Thyroid gland (tissue), 4 donors: ENCODE measurements at regions not wholly inside any gene's neighbourhood (a gene's known extent, or its start where the extent isn't known, plus 50 kb on each side); places are given as distances from the start of the nearest gene placed in this dataset.

Source experiments
- DNase-seq, 2 donors: peaks; one replicate each; pipeline ENCODE4 v3.0.0-alpha.2; 2019
- H3K27ac ChIP-seq, 3 donors: fragments of 200-600 bp; sonication (generic); 1 replicate in 2 of 3; 2 replicates in 1 of 3; pipeline ENCODE4 v1.5.1; 2016 to 2019; ENCODE audit warnings: mild to moderate bottlenecking in 1 of 3, moderate library complexity in 1 of 3
- H3K27me3 ChIP-seq: fragments of 200-600 bp; sonication (generic); one replicate; pipeline ENCODE4 v1.5.1; 2019
- H3K36me3 ChIP-seq, 2 donors: fragments of 200-600 bp; sonication (generic); one replicate each; pipeline ENCODE4 v1.5.1; 2016 to 2019
- H3K4me1 ChIP-seq, 2 donors: fragments of 200-600 bp; sonication (generic); one replicate each; pipeline ENCODE4 v1.5.1; 2017 to 2019
- H3K4me3 ChIP-seq, 3 donors: fragments of 200-600 bp; sonication (generic); replicated peaks in 1 of 3; 1 replicate in 2 of 3; 2 replicates in 1 of 3; pipeline ENCODE4 v1.5.1; 2016; ENCODE audit warnings: mild to moderate bottlenecking in 1 of 3
- H3K9me3 ChIP-seq: fragments of 200-600 bp; sonication (generic); one replicate; pipeline ENCODE4 v1.5.1; 2017
- POLR2A ChIP-seq, 2 donors: fragments of 450-650 bp; IDR thresholded peaks; one replicate each; pipeline ENCODE4 v1.6.1; 2017; ENCODE audit warnings: antibody characterized with exemption in 2 of 2, mild to moderate bottlenecking in 2 of 2, moderate library complexity in 1 of 2
- WGBS, 2 donors: methylation state at CpG; one replicate each; pipeline ENCODE4 v1.1.5; 2017; 5-methylcytosine and 5-hydroxymethylcytosine counted together
- intact Hi-C: fragments of 100-400 bp; cut with DNase I; formaldehyde crosslinking; loops from one replicate; pipeline ENCODE4 v1.15.1; 2023
- TF ChIP-seq, protein P1 (sequence below), 6 experiments: fragments of 200-600 bp in 3 of 6; fragments of 450-650 bp in 3 of 6; sonication (generic) in 3 of 6; IDR thresholded peaks; one replicate each; pipeline ENCODE4 v1.5.1; 2016 to 2019; ENCODE audit warnings: antibody characterized with exemption in 6 of 6, mild to moderate bottlenecking in 2 of 6, inconsistent platforms in 1 of 6, moderate library complexity in 1 of 6

DNA sequence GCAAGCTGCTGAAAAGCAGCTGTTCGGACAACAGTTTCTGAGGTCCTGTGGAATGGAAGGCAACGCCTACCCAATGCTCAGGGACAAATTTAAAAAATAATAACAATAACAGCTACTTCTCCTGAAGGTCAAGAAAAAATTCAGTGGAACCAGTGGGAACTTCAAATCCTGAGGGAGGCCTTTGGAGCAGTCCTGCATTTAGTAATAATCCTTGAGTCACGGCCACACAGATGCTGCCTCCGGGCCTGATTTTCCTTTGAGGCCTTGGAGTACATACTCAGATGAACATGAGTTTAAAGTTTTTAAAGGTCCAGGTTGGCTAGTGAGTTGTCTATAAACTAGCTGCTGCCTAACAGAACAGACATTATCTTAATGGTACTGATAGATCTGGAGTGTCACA, 268.0 kb downstream of the MSRB3 start:
- Histone ChIP-seq H3K27ac (no peak overlapping the region), H3K4me3 (no peak overlapping the region), H3K27me3 (no peaks in the 10 kb centered on the region), H3K4me1 (no peaks in the 10 kb centered on the region), H3K9me3 (no peaks in the 10 kb centered on the region), H3K36me3 (no peaks in the 10 kb centered on the region)
- TF ChIP-seq POLR2A (IDR thresholded peaks at IDR 0.05), result no peak
- TF ChIP-seq, protein P1, sequence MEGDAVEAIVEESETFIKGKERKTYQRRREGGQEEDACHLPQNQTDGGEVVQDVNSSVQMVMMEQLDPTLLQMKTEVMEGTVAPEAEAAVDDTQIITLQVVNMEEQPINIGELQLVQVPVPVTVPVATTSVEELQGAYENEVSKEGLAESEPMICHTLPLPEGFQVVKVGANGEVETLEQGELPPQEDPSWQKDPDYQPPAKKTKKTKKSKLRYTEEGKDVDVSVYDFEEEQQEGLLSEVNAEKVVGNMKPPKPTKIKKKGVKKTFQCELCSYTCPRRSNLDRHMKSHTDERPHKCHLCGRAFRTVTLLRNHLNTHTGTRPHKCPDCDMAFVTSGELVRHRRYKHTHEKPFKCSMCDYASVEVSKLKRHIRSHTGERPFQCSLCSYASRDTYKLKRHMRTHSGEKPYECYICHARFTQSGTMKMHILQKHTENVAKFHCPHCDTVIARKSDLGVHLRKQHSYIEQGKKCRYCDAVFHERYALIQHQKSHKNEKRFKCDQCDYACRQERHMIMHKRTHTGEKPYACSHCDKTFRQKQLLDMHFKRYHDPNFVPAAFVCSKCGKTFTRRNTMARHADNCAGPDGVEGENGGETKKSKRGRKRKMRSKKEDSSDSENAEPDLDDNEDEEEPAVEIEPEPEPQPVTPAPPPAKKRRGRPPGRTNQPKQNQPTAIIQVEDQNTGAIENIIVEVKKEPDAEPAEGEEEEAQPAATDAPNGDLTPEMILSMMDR (IDR thresholded peaks at IDR 0.05), result no peak
- 83 to 87% methylated on average over 4 of the region's 4 CpGs for WGBS, 2 donors
- intact Hi-C loops, result no loop called here
- DNase-seq, result no peak

DNA sequence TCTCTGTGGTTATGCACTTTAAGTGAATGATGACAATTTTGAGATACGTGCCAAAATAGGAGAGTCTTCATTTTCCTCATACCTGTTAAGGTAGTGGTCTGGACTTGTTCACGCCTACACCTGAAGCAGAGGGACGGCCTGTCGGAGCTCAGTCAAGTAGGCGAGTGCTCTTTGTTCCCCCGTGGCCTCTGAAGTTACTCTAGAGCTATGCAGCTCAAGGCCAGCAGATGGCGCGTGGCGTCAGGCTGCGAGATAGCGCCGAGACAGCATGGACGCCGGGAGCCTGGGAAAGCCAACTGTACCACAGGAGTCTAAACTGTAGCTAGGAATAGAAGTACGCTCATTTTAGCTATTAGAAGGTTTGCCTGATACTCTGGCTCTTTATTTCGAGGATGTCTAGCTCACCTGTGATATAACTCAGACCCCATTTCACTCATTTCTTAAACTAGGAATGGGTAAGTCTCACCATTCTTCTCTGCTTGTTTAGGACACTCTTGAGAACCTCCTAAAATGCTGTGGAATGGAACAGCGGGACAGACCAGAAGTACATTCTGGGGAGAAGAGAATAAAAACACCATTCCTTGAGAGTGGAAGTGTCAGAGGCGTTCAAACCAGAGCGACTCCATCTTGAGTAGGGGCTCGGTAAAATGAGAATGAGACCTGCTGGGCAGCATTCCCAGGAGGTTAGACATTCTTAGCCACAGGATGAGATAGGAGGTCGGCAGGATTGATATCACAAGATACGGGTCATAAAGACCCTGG, 267.4 kb upstream of the HMGA2 start:
- no peaks in the 10 kb centered on the region for H3K27me3 ChIP-seq
- H3K36me3 ChIP-seq, result no peaks in the 10 kb centered on the region
- no peaks in the 10 kb centered on the region for H3K4me1 ChIP-seq
- intact Hi-C loops, result no loop called here
- TF ChIP-seq POLR2A (IDR thresholded peaks at IDR 0.05), result no peak
- TF ChIP-seq, protein P1 (IDR thresholded peaks at IDR 0.05), result peak; percentile 78 to 96 (median 90)
- peak; percentile 87 to 91 for DNase-seq
- H3K9me3 ChIP-seq, result no peaks in the 10 kb centered on the region
- no peak overlapping the region for H3K4me3 ChIP-seq
- 13 to 14% methylated on average over 22 of the region's 22 CpGs for WGBS, 2 donors
- no peak overlapping the region for H3K27ac ChIP-seq

DNA sequence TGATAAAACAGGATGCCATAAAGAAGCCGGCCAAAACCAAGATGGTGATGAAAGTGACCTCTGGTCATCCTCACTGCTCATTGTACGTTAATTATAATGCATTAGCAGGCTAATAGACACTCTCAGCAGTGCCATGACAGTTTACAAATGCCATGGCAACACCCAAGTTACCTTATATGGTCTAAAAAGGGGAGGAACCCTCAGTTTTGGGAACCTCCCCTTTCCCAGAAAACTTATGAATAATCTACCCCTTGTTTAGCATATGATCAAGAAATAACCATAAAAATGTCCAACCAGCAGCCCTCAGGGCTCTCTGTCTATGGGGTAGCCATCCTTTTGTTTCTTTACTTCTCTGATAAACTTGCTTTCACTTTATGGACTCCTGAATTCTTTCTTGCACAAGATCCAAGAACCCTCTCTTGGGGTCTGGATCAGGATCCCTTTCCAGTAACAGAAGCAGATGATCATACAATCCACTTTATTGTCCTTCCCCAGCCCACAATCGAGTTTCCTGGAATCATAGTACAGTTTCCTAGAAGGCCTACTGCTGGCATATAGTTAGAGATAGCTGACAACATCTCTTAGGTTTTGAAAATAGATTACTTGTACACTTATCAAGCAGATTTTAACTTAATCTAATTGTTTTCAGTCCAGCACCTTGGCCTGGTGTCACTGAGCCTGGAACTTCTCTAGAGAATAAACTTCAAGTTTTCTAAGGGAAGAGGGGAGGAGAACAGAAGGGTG, 266.7 kb upstream of the HMGA2 start:
- no peak overlapping the region for H3K27ac ChIP-seq
- DNase-seq, result no peak
- H3K36me3 ChIP-seq, result no peaks in the 10 kb centered on the region
- intact Hi-C loops, result no loop called here
- H3K9me3 ChIP-seq, result no peaks in the 10 kb centered on the region
- no peaks in the 10 kb centered on the region for H3K27me3 ChIP-seq
- H3K4me1 ChIP-seq, result no peaks in the 10 kb centered on the region
- TF ChIP-seq POLR2A (IDR thresholded peaks at IDR 0.05), result no peak
- TF ChIP-seq, protein P1 (IDR thresholded peaks at IDR 0.05), result no peak
- H3K4me3 ChIP-seq, result no peak overlapping the region
- WGBS, 2 donors, result 74 to 92% methylated on average over 3 of the region's 3 CpGs

DNA sequence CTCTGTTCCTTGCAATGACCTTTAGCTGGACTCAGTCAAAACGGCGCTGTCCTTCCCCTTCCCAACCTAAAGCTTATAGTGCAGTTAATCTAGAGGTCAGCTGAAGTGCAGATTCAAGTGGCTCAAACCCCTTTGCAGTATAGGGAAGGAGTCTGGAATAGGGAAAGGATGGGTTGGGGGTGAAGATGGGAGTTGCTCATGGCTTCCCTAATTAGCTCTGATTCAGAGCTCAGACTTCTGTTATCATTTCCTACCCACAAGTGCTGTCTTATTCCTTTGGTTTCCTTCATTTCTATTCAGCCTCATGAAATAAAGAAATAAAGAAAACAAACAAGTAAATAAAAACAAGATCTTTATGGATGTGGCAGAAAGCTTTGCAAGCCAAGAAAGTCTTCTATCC, 264.0 kb upstream of the HMGA2 start:
- Histone ChIP-seq H3K9me3 (no peaks in the 10 kb centered on the region), H3K27ac (no peak overlapping the region), H3K4me3 (no peak overlapping the region), H3K4me1 (no peaks in the 10 kb centered on the region), H3K27me3 (no peaks in the 10 kb centered on the region), H3K36me3 (no peaks in the 10 kb centered on the region)
- DNase-seq, result no peak
- no peak for TF ChIP-seq POLR2A (IDR thresholded peaks at IDR 0.05)
- TF ChIP-seq, protein P1 (IDR thresholded peaks at IDR 0.05), result no peak
- WGBS, 2 donors, result 72 to 89% methylated on average over 2 of the region's 2 CpGs
- intact Hi-C loops, result no loop called here

DNA sequence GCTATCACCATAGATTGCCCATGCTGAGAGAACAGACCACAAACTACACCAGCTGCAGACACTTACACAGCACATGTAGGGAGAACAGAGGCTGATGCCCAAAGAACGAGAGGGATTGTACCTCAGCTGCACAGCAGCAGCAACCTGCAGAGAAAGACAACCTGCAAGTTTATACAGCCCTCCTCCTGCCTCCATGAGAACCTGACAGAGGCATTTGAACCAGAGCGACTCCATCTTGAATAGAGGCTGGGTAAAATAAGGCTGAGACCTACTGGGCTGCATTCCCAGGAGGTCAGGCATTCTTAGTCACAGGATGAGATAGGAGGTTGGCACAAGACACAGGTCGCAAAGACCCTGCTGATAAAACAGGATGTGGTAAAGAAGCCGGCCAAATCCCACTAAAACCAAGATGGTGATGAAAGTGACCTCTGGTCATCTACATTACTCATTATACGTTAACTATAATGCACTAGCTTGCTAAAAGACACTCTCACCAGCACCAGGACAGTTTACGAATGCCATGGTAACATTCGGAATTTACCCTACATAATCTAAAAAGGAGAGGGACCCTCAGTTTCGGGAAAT, 262.4 kb upstream of the HMGA2 start:
- no peaks in the 10 kb centered on the region for H3K27me3 ChIP-seq
- no peaks in the 10 kb centered on the region for H3K9me3 ChIP-seq
- TF ChIP-seq, protein P1 (IDR thresholded peaks at IDR 0.05), result no peak
- TF ChIP-seq POLR2A (IDR thresholded peaks at IDR 0.05), result no peak
- H3K27ac ChIP-seq, result no peak overlapping the region
- DNase-seq, result no peak
- no peaks in the 10 kb centered on the region for H3K36me3 ChIP-seq
- no peaks in the 10 kb centered on the region for H3K4me1 ChIP-seq
- WGBS, 2 donors, result 87 to 91% methylated on average over 8 of the region's 8 CpGs
- intact Hi-C loops, result no loop called here
- H3K4me3 ChIP-seq, result no peak overlapping the region
